Neutrophil (primary cell): ENCODE measurements at regions not wholly inside any gene's neighbourhood (a gene's known extent, or its start where the extent isn't known, plus 50 kb on each side); places are given as distances from the start of the nearest gene placed in this dataset.

ENCODE experiments used
- H3K27ac ChIP-seq: fragments of 200-600 bp; sonication (generic); 2 replicates; pipeline ENCODE4 v1.5.1; 2016; ENCODE audit warnings: mild to moderate bottlenecking, moderate library complexity
- H3K27me3 ChIP-seq: fragments of 200-600 bp; sonication (generic); 2 replicates; pipeline ENCODE4 v1.6.0; 2016; ENCODE audit warnings: mild to moderate bottlenecking
- H3K36me3 ChIP-seq: fragments of 200-600 bp; sonication (generic); 2 replicates; pipeline ENCODE4 v1.5.1; 2017
- H3K4me1 ChIP-seq, 2 experiments: fragments of 200-600 bp in 1 of 2; sonication (generic) in 1 of 2; 1 replicate in 1 of 2; 2 replicates in 1 of 2; pipeline versions ENCODE4 v1.5.1 to v1.6.1; 2013 to 2016; ENCODE audit warnings: low read depth in 1 of 2, low read length in 1 of 2, mild to moderate bottlenecking in 1 of 2, moderate library complexity in 1 of 2; ENCODE audit not compliant: control insufficient read depth in 1 of 2, insufficient read depth in 1 of 2
- H3K4me3 ChIP-seq, 2 experiments: fragments of 200-600 bp in 1 of 2; sonication (generic) in 1 of 2; 1 replicate in 1 of 2; 2 replicates in 1 of 2; pipeline ENCODE4 v1.5.1; 2013 to 2016; ENCODE audit warnings: low read depth in 1 of 2, low read length in 1 of 2, mild to moderate bottlenecking in 1 of 2, moderate library complexity in 1 of 2
- H3K9me3 ChIP-seq: fragments of 200-600 bp; sonication (generic); 2 replicates; pipeline ENCODE4 v1.5.1; 2016
- CTCF ChIP-seq: fragments of 200-600 bp; sonication (generic); IDR thresholded peaks from 2 replicates; pipeline ENCODE4 v1.5.1; 2016; ENCODE audit warnings: antibody characterized with exemption

GRCh38 chr12:125690841-125691240 is 625.6 kb downstream of the AACS start:
- H3K27ac ChIP-seq, result no peak overlapping the region
- no peaks in the 10 kb centered on the region for H3K4me1 ChIP-seq
- no peak overlapping the region for H3K4me3 ChIP-seq
- H3K9me3 ChIP-seq, result no peaks in the 10 kb centered on the region
- no peaks in the 10 kb centered on the region for H3K36me3 ChIP-seq
- no peaks in the 10 kb centered on the region for H3K27me3 ChIP-seq
- TF ChIP-seq CTCF, result no peak

- Histone ChIP-seq H3K9me3 (no peaks in the 10 kb centered on the region), H3K27me3 (no peaks in the 10 kb centered on the region), H3K36me3 (no peaks in the 10 kb centered on the region), H3K4me3 (no peak overlapping the region), H3K27ac (no peak overlapping the region), H3K4me1 (no peaks in the 10 kb centered on the region)
- TF ChIP-seq CTCF, result no peak
Measured at GRCh38 chr12:125696054-125696453, 630.8 kb downstream of the AACS start.

- no peaks in the 10 kb centered on the region for H3K4me1 ChIP-seq
- H3K9me3 ChIP-seq, result no peaks in the 10 kb centered on the region
- no peak overlapping the region for H3K27ac ChIP-seq
- no peak for TF ChIP-seq CTCF
- no peak overlapping the region for H3K4me3 ChIP-seq
- no peaks in the 10 kb centered on the region for H3K27me3 ChIP-seq
- no peaks in the 10 kb centered on the region for H3K36me3 ChIP-seq
Measured at GRCh38 chr12:125704803-125705202, 639.6 kb downstream of the AACS start.

- TF ChIP-seq CTCF, result no peak
- Histone ChIP-seq H3K27ac (no peak overlapping the region), H3K4me3 (no peak overlapping the region), H3K36me3 (no peaks in the 10 kb centered on the region), H3K9me3 (no peaks in the 10 kb centered on the region), H3K4me1 (no peaks in the 10 kb centered on the region), H3K27me3 (no peaks in the 10 kb centered on the region)
Measured at GRCh38 chr12:125720961-125721360, 655.7 kb downstream of the AACS start.

- no peak for TF ChIP-seq CTCF
- no peaks in the 10 kb centered on the region for H3K27me3 ChIP-seq
- no peak overlapping the region for H3K27ac ChIP-seq
- H3K9me3 ChIP-seq, result no peaks in the 10 kb centered on the region
- no peak overlapping the region for H3K4me3 ChIP-seq
- no peaks in the 10 kb centered on the region for H3K36me3 ChIP-seq
- H3K4me1 ChIP-seq, result no peaks in the 10 kb centered on the region
Measured at GRCh38 chr12:125734137-125734536, 668.9 kb downstream of the AACS start.

GRCh38 chr12:125738211-125738610 is 673.0 kb downstream of the AACS start:
- no peaks in the 10 kb centered on the region for H3K9me3 ChIP-seq
- no peak for TF ChIP-seq CTCF

More at GRCh38 chr12:125738211-125738610, 673.0 kb downstream of the AACS start:
- no peaks in the 10 kb centered on the region for H3K36me3 ChIP-seq
- no peaks in the 10 kb centered on the region for H3K4me1 ChIP-seq
- no peak overlapping the region for H3K4me3 ChIP-seq
- no peaks in the 10 kb centered on the region for H3K27me3 ChIP-seq
- H3K27ac ChIP-seq, result no peak overlapping the region
